ENCODE measurements at regions not wholly inside any gene's neighbourhood (a gene's known extent, or its start where the extent isn't known, plus 50 kb on each side); places are given as distances from the start of the nearest gene placed in this dataset.
"Not testable (repeated sequence)": the region's sequence is repeated elsewhere in the genome, so short reads cannot be mapped to it uniquely, and the experiment has no call there.

- no peak overlapping the region for H3K4me3 ChIP-seq (ENCODE audit: control insufficient read depth, low read depth, low read length)
- TF ChIP-seq CTCF (IDR thresholded peaks at IDR 0.05; ENCODE audit: control insufficient read depth, insufficient read depth, low read depth, low read length, missing control alignments): no peak
- no peak for DNase-seq (ENCODE audit: low read depth)
These were observed 785.5 kb upstream of the RAB6C start for GRCh38 chr2:129193961-129194360.

GRCh38 chr2:129199501-129199900 lies 780.0 kb upstream of the RAB6C start:
- no peak for DNase-seq (ENCODE audit: low read depth)
- no peak for TF ChIP-seq CTCF (IDR thresholded peaks at IDR 0.05; ENCODE audit: control insufficient read depth, insufficient read depth, low read depth, low read length, missing control alignments)
- no peak overlapping the region for H3K4me3 ChIP-seq (ENCODE audit: control insufficient read depth, low read depth, low read length)

DNA sequence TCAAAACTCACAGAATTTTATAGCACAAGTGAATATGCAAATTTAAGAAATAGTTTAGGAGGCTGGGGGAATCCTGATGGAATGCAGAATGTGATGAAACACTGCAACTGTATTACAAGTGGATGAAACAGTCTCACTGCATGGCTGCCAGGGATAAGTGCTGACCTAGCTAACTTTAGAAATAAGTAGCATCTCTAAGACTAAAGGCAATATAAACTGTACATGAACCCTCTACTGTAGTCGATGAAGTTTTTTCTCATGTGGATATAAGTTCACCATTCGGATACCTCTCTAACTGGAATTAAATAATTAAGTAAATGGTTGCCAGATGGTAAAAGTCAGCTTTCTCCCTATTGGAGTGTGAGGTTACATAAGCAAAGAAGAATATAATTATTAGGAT lies 777.8 kb upstream of the RAB6C start:
- no peak for DNase-seq (ENCODE audit: low read depth)
- no peak overlapping the region for H3K4me3 ChIP-seq (ENCODE audit: control insufficient read depth, low read depth, low read length)
- TF ChIP-seq CTCF (IDR thresholded peaks at IDR 0.05; ENCODE audit: control insufficient read depth, insufficient read depth, low read depth, low read length, missing control alignments): no peak

- TF ChIP-seq CTCF (IDR thresholded peaks at IDR 0.05; ENCODE audit: control insufficient read depth, insufficient read depth, low read depth, low read length, missing control alignments): no peak
- no peak for DNase-seq (ENCODE audit: low read depth)
- no peak overlapping the region for H3K4me3 ChIP-seq (ENCODE audit: control insufficient read depth, low read depth, low read length)
These were observed 776.1 kb upstream of the RAB6C start for GRCh38 chr2:129203331-129203730.

DNA sequence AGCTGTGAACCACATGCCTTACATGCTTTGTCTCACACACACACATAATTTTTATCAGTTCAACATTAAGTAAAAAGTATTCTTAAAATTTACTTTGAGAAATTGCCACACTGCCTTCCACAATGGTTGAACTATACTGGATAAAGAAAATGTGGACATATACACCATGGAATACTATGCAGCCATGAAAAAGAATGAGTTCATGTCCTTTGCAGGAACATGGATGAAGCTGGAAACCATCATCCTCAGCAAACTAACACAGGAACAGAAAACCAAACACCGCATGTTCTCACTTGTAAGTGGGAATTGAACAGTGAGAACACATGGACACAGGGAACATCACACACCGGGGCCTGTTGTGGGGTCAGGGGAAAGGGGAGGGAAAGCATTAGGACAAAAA lies 774.9 kb upstream of the RAB6C start:
- not testable (repeated sequence) for DNase-seq (ENCODE audit: low read depth); H3K4me3 ChIP-seq (ENCODE audit: control insufficient read depth, low read depth, low read length)

DNA sequence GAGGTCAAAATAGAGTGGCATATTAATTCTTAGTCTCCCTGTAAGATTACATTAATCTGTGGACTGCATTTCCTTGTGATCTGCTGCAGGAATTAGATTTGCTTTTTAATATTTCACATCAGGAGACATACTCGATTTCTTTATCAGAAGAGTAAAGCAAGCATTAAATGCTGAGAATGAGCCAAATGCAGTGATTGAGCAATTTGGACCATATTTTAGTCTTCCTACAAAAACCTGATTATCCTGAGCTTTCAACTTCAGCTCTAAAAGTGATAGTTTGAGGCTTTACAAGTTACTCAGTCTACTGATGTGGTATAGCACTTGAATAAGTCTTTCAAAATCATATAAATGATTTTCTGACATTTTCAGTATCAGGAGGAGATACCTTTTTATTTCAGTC lies 774.3 kb upstream of the RAB6C start:
- no peak for TF ChIP-seq CTCF (IDR thresholded peaks at IDR 0.05; ENCODE audit: control insufficient read depth, insufficient read depth, low read depth, low read length, missing control alignments)
- no peak for DNase-seq (ENCODE audit: low read depth)
- no peak overlapping the region for H3K4me3 ChIP-seq (ENCODE audit: control insufficient read depth, low read depth, low read length)

DNA sequence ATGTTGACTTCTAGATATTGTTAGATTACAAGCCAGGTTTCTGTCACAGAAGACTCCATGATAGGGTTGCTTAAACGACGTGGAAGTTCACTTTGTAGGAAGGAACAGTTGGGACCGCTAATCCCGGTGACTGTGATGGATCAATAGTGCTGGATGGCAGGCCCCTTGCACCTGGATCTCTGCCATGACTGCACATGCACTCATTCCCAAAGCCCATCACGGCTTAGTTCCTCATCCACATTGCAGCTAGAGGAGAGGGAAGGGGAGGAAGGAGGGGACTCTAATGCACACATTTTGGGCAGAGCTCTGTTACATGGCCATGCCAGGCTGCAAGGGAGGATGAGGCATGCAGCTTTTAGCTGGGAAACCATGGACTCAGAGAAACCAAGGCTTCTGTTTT lies 773.7 kb upstream of the RAB6C start:
- no peak for TF ChIP-seq CTCF (IDR thresholded peaks at IDR 0.05; ENCODE audit: control insufficient read depth, insufficient read depth, low read depth, low read length, missing control alignments)
- DNase-seq (ENCODE audit: low read depth): no peak

More for the DNA sequence above, 773.7 kb upstream of the RAB6C start:
- no peak overlapping the region for H3K4me3 ChIP-seq (ENCODE audit: control insufficient read depth, low read depth, low read length)
